ENCODE measurements at regions not wholly inside any gene's neighbourhood (a gene's known extent, or its start where the extent isn't known, plus 50 kb on each side); places are given as distances from the start of the nearest gene placed in this dataset.

GRCh38 chr1:229762891-229763290 is 136.8 kb downstream of the URB2 start:
- TF ChIP-seq GABPA (IDR thresholded peaks at IDR 0.05 in 1 of 2, conservative IDR thresholded peaks at IDR 0.05 in 1 of 2): no peak
- no peak for TF ChIP-seq REST (IDR thresholded peaks at IDR 0.05)
- no peak for TF ChIP-seq CTCF (IDR thresholded peaks at IDR 0.05; ENCODE audit: low read depth, low read length, missing input control)
- no peak for TF ChIP-seq YY1 (IDR thresholded peaks at IDR 0.05)
- no peak for TF ChIP-seq MAX (IDR thresholded peaks at IDR 0.05)
- TF ChIP-seq TAF1 (conservative IDR thresholded peaks at IDR 0.05): no peak
- TF ChIP-seq RAD21 (IDR thresholded peaks at IDR 0.05): no peak
- no peak for TF ChIP-seq EGR1 (IDR thresholded peaks at IDR 0.05; ENCODE audit: low read depth in 2 of 2)
- no peak for TF ChIP-seq SP1 (IDR thresholded peaks at IDR 0.05)
- no peak for TF ChIP-seq ZBTB33 (IDR thresholded peaks at IDR 0.05)

Data from liver (tissue), 3 donors.